Esophagus muscularis mucosa (tissue), 4 donors: ENCODE measurements at regions not wholly inside any gene's neighbourhood (a gene's known extent, or its start where the extent isn't known, plus 50 kb on each side); places are given as distances from the start of the nearest gene placed in this dataset.

ENCODE experiments used
- DNase-seq: peaks from one replicate; pipeline ENCODE4 v3.0.0-alpha.2; 2017; ENCODE audit errors: extremely low spot score
- H3K27ac ChIP-seq, 4 donors: fragments of 200-600 bp; sonication (generic); replicated peaks in 1 of 4; 1 replicate in 3 of 4; 2 replicates in 1 of 4; pipeline ENCODE4 v1.5.1; 2016 to 2019; ENCODE audit warnings: mild to moderate bottlenecking in 1 of 4
- H3K27me3 ChIP-seq, 4 donors: fragments of 200-600 bp; sonication (generic); one replicate each; pipeline versions ENCODE4 v1.5.1 to v1.6.0; 2016 to 2019
- H3K36me3 ChIP-seq, 4 donors: fragments of 200-600 bp; sonication (generic); one replicate each; pipeline ENCODE4 v1.5.1; 2016 to 2019
- H3K4me1 ChIP-seq, 4 donors: fragments of 200-600 bp; sonication (generic); one replicate each; pipeline ENCODE4 v1.5.1; 2016 to 2019
- H3K4me3 ChIP-seq, 4 donors: fragments of 200-600 bp; sonication (generic); 1 replicate in 2 of 4; 2 replicates in 2 of 4; pipeline ENCODE4 v1.5.1; 2016 to 2019; ENCODE audit warnings: mild to moderate bottlenecking in 4 of 4, moderate library complexity in 1 of 4
- H3K9me3 ChIP-seq, 4 donors: fragments of 200-600 bp; sonication (generic); 1 replicate in 3 of 4; 2 replicates in 1 of 4; pipeline ENCODE4 v1.5.1; 2016 to 2019
- EP300 ChIP-seq: sonication (generic); formaldehyde crosslinking; IDR thresholded peaks from one replicate; pipeline ENCODE4 v1.6.1; 2017; ENCODE audit warnings: antibody characterized with exemption
- POLR2A ChIP-seq: fragments of 450-650 bp; IDR thresholded peaks from one replicate; pipeline ENCODE4 v1.6.1; 2017; ENCODE audit warnings: antibody characterized with exemption, moderate library complexity, mild to moderate bottlenecking, low read depth
- POLR2AphosphoS5 ChIP-seq, 2 donors: sonication (generic); formaldehyde crosslinking; IDR thresholded peaks; one replicate each; pipeline ENCODE4 v1.6.1; 2017; ENCODE audit warnings: antibody characterized with exemption in 2 of 2
- WGBS: methylation state at CpG from one replicate; pipeline ENCODE4 v1.1.5; 2018; 5-methylcytosine and 5-hydroxymethylcytosine counted together
- intact Hi-C: fragments of 100-400 bp; cut with DNase I; formaldehyde crosslinking; loops from one replicate; pipeline ENCODE4 v1.15.1; 2023
- TF ChIP-seq, protein P1 (sequence below), 3 experiments: fragments of 200-600 bp in 2 of 3; fragments of 450-650 bp in 1 of 3; sonication (generic) in 2 of 3; IDR thresholded peaks; one replicate each; pipeline ENCODE4 v1.5.1; 2017 to 2019; ENCODE audit warnings: antibody characterized with exemption in 3 of 3, mild to moderate bottlenecking in 2 of 3, moderate library complexity in 1 of 3

- TF ChIP-seq EP300 (no peak), POLR2A (no peak), POLR2AphosphoS5 (IDR thresholded peaks at IDR 0.05) (no peak)
- TF ChIP-seq, protein P1, sequence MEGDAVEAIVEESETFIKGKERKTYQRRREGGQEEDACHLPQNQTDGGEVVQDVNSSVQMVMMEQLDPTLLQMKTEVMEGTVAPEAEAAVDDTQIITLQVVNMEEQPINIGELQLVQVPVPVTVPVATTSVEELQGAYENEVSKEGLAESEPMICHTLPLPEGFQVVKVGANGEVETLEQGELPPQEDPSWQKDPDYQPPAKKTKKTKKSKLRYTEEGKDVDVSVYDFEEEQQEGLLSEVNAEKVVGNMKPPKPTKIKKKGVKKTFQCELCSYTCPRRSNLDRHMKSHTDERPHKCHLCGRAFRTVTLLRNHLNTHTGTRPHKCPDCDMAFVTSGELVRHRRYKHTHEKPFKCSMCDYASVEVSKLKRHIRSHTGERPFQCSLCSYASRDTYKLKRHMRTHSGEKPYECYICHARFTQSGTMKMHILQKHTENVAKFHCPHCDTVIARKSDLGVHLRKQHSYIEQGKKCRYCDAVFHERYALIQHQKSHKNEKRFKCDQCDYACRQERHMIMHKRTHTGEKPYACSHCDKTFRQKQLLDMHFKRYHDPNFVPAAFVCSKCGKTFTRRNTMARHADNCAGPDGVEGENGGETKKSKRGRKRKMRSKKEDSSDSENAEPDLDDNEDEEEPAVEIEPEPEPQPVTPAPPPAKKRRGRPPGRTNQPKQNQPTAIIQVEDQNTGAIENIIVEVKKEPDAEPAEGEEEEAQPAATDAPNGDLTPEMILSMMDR (IDR thresholded peaks at IDR 0.05) = no peak
- no peaks in the 10 kb centered on the region for H3K4me1 ChIP-seq
- H3K27me3 ChIP-seq = no peaks in the 10 kb centered on the region
- H3K4me3 ChIP-seq = no peak overlapping the region
- intact Hi-C loops = no loop called here
- no peaks in the 10 kb centered on the region for H3K36me3 ChIP-seq
- DNase-seq = no peak
- WGBS = 74% methylated on average over 5 of the region's 5 CpGs
- peaks cover 0 to 6% (median 0%) of the 10 kb centered on the region in 4 donors for H3K9me3 ChIP-seq
- H3K27ac ChIP-seq = no peak overlapping the region
Observed at GRCh38 chr17:72249441-72249840, 128.6 kb downstream of the SOX9 start.

DNA sequence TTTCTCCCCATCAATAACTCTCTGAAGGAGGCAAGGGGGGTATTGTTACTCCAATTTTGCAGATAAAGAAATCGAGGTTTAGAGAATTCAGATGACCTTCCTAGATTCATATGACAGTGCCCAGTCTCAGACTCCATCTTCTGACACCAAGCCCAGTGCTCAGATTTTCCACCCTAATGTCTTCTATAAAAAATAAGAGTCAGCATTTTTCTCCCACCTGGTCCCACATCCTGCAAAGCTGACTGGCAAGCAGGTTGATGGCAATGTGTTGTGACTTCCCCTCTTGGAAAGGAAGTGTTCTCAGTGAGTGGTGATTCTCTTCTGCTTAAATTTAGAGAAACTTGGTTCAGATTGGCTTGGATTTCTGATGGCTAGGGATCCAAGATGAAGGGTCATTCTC lies 129.4 kb downstream of the SOX9 start:
- 76% methylated on average over 1 of the region's 1 CpG for WGBS
- no peaks in the 10 kb centered on the region for H3K27me3 ChIP-seq
- H3K4me1 ChIP-seq = no peaks in the 10 kb centered on the region
- DNase-seq = no peak
- intact Hi-C loops = no loop called here
- no peak for TF ChIP-seq POLR2A
- TF ChIP-seq, protein P1 (IDR thresholded peaks at IDR 0.05) = no peak
- no peak for TF ChIP-seq EP300
- no peak for TF ChIP-seq POLR2AphosphoS5 (IDR thresholded peaks at IDR 0.05)
- no peaks in the 10 kb centered on the region for H3K36me3 ChIP-seq
- peaks cover 0 to 6% (median 0%) of the 10 kb centered on the region in 4 donors for H3K9me3 ChIP-seq
- no peak overlapping the region for H3K27ac ChIP-seq
- no peak overlapping the region for H3K4me3 ChIP-seq

- Histone ChIP-seq H3K27ac (no peak overlapping the region), H3K36me3 (no peaks in the 10 kb centered on the region), H3K27me3 (no peaks in the 10 kb centered on the region), H3K9me3 (peaks cover 0 to 6% (median 0%) of the 10 kb centered on the region in 4 donors), H3K4me1 (no peaks in the 10 kb centered on the region), H3K4me3 (no peak overlapping the region)
- DNase-seq = no peak
- TF ChIP-seq, protein P1 (IDR thresholded peaks at IDR 0.05) = no peak
- TF ChIP-seq POLR2AphosphoS5 (IDR thresholded peaks at IDR 0.05) (no peak), POLR2A (no peak), EP300 (no peak)
- intact Hi-C loops = no loop called here
- WGBS = 81% methylated on average over 3 of the region's 3 CpGs
Observed at GRCh38 chr17:72253597-72253996, 132.8 kb downstream of the SOX9 start.

GRCh38 chr17:72254808-72255449 lies 134.1 kb downstream of the SOX9 start:
- intact Hi-C loops = no loop called here
- TF ChIP-seq POLR2AphosphoS5 (IDR thresholded peaks at IDR 0.05) = no peak
- TF ChIP-seq, protein P1 (IDR thresholded peaks at IDR 0.05) = no peak
- TF ChIP-seq POLR2A = no peak
- no peak for TF ChIP-seq EP300
- no peaks in the 10 kb centered on the region for H3K4me1 ChIP-seq
- no peak overlapping the region for H3K27ac ChIP-seq
- H3K9me3 ChIP-seq = peaks cover 0 to 6% (median 0%) of the 10 kb centered on the region in 4 donors
- H3K4me3 ChIP-seq = no peak overlapping the region
- no peaks in the 10 kb centered on the region for H3K36me3 ChIP-seq
- no peaks in the 10 kb centered on the region for H3K27me3 ChIP-seq
- DNase-seq = no peak
- 95% methylated on average over 4 of the region's 4 CpGs for WGBS

DNA sequence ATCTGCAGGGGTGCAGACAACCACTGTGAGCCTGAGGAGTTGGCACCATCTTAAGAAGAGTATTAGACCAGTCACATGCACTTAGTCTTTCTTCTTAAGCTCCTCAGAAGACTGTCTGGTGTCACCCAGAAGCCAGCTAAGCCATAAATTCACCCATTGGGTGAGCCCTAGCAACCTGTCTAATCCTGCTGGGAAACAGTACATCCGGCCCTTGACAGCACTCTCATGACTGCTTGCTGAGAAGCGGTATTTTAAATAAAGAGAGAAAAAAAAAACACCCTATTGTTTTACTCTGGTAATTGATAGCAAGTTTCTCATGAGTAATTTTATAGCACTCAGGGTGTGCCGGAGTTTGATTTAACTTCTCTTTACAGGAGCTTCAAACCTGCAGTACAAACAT lies 134.7 kb downstream of the SOX9 start:
- Histone ChIP-seq H3K4me1 (no peaks in the 10 kb centered on the region), H3K36me3 (no peaks in the 10 kb centered on the region), H3K27ac (no peak overlapping the region), H3K9me3 (peaks cover 0 to 6% (median 0%) of the 10 kb centered on the region in 4 donors), H3K4me3 (no peak overlapping the region), H3K27me3 (no peaks in the 10 kb centered on the region)
- no peak for DNase-seq
- TF ChIP-seq POLR2A = no peak
- no peak for TF ChIP-seq POLR2AphosphoS5 (IDR thresholded peaks at IDR 0.05)
- no peak for TF ChIP-seq EP300
- TF ChIP-seq, protein P1 (IDR thresholded peaks at IDR 0.05) = no peak
- 70% methylated on average over 3 of the region's 3 CpGs for WGBS
- intact Hi-C loops = no loop called here
